Ovary (tissue), 3 donors: ENCODE measurements at regions not wholly inside any gene's neighbourhood (a gene's known extent, or its start where the extent isn't known, plus 50 kb on each side); places are given as distances from the start of the nearest gene placed in this dataset.

Experiments used
- EP300 ChIP-seq: sonication (generic); formaldehyde crosslinking; IDR thresholded peaks from one replicate; pipeline ENCODE4 v1.6.1; 2017; ENCODE audit warnings: antibody characterized with exemption
- POLR2A ChIP-seq: fragments of 450-650 bp; IDR thresholded peaks from one replicate; pipeline ENCODE4 v1.6.1; 2017; ENCODE audit warnings: antibody characterized with exemption, mild to moderate bottlenecking, moderate library complexity
- TF ChIP-seq, protein P1 (sequence below), 3 donors: fragments of 450-650 bp in 2 of 3; fragments of 200-600 bp in 1 of 3; IDR thresholded peaks; one replicate each; pipeline versions ENCODE4 v1.5.1 to v1.8.0; 2016 to 2022; ENCODE audit warnings: antibody characterized with exemption in 3 of 3, mild to moderate bottlenecking in 1 of 3
- donor health status: DM: no; HTN: no; CAD: no.

DNA sequence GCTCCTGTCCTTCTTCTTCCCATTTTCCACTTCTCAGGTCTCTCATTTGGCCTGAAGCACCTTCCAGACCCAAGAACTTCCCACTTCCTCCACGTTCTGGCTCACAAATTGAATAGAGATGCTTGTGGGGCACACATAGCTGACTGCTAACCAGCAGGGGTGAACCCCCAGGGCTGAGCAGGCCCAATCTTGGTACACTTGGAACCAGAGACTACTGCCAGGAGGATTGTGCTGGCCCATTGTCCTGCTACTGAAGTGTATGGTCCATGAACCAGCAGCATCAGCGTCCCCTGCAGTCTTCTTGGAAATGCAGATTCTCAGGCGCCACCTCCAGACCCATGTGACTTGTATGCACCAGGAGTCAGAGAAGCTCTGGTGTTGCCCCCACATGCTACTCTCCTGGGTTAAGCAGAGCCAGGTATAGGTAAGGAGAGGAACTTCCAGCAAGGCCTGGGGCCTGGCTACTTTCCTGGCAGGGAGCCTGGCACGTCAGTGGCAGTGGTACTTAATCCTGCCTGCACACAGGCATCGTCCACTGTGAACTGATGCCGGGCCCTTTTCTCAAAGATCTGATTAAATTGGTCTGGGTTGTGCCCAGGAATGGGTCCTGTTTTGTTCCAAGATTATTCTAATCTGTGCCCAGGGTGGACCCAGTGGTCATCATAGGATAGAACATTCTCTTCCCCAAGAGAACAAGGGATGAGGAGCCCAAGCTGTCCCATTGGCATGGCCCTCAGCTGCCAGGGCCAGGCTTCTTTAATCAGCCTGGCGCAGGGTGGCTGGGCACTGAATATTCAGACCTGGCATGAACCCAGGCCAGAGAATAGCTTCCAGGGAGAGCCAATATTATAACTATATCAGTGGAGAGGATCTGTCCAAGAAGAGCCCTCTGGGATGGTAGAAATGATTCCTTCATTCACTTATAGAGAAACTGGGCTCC is 248.7 kb downstream of the SOX11 start:
- TF ChIP-seq, protein P1, sequence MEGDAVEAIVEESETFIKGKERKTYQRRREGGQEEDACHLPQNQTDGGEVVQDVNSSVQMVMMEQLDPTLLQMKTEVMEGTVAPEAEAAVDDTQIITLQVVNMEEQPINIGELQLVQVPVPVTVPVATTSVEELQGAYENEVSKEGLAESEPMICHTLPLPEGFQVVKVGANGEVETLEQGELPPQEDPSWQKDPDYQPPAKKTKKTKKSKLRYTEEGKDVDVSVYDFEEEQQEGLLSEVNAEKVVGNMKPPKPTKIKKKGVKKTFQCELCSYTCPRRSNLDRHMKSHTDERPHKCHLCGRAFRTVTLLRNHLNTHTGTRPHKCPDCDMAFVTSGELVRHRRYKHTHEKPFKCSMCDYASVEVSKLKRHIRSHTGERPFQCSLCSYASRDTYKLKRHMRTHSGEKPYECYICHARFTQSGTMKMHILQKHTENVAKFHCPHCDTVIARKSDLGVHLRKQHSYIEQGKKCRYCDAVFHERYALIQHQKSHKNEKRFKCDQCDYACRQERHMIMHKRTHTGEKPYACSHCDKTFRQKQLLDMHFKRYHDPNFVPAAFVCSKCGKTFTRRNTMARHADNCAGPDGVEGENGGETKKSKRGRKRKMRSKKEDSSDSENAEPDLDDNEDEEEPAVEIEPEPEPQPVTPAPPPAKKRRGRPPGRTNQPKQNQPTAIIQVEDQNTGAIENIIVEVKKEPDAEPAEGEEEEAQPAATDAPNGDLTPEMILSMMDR (IDR thresholded peaks at IDR 0.05) = no peak
- TF ChIP-seq POLR2A (no peak), EP300 (no peak)
